ENCODE measurements at regions not wholly inside any gene's neighbourhood (a gene's known extent, or its start where the extent isn't known, plus 50 kb on each side); places are given as distances from the start of the nearest gene placed in this dataset.

- no peak for TF ChIP-seq CTCF (IDR thresholded peaks at IDR 0.05)
- no peak for TF ChIP-seq POLR2AphosphoS5 (IDR thresholded peaks at IDR 0.05)
- no peak for TF ChIP-seq EP300 (IDR thresholded peaks at IDR 0.05)
- TF ChIP-seq POLR2A (IDR thresholded peaks at IDR 0.05) = no peak
Observed at GRCh38 chr2:228312172-228312571, 130.7 kb upstream of the SPHKAP start.

Data from sigmoid colon (tissue), 4 donors.